ENCODE measurements at regions not wholly inside any gene's neighbourhood (a gene's known extent, or its start where the extent isn't known, plus 50 kb on each side); places are given as distances from the start of the nearest gene placed in this dataset.

- H3K27me3 ChIP-seq (ENCODE audit: control insufficient read depth, insufficient read depth, low read length, poor library complexity, severe bottlenecking): no peaks in the 10 kb centered on the region
- H3K9me3 ChIP-seq (ENCODE audit: control insufficient read depth, low read length): no peaks in the 10 kb centered on the region
- 95 to 97% methylated on average over 2 of the region's 2 CpGs for WGBS, 2 experiments
- H3K4me1 ChIP-seq (ENCODE audit: control insufficient read depth, insufficient read depth, low read length): no peaks in the 10 kb centered on the region
- no peak overlapping the region for H3K4me3 ChIP-seq (ENCODE audit: insufficient read depth, low read depth, low read length)
- H3K27ac ChIP-seq (ENCODE audit: insufficient read depth, low read depth, low read length, poor library complexity, severe bottlenecking): no peak overlapping the region
- H3K36me3 ChIP-seq (ENCODE audit: control insufficient read depth, insufficient read depth, low read length): no peaks in the 10 kb centered on the region
Observed at GRCh38 chr12:115864396-115864795, 413.1 kb downstream of the MED13L start.

- no peak overlapping the region for H3K27ac ChIP-seq (ENCODE audit: insufficient read depth, low read depth, low read length, poor library complexity, severe bottlenecking)
- 73 to 78% methylated on average over 3 of the region's 3 CpGs for WGBS, 2 experiments
Observed at GRCh38 chr12:115860619-115861018, 416.9 kb downstream of the MED13L start.

GRCh38 chr12:115859231-115859630 is 418.3 kb downstream of the MED13L start:
- no peaks in the 10 kb centered on the region for H3K36me3 ChIP-seq (ENCODE audit: control insufficient read depth, insufficient read depth, low read length)
- no peaks in the 10 kb centered on the region for H3K27me3 ChIP-seq (ENCODE audit: control insufficient read depth, insufficient read depth, low read length, poor library complexity, severe bottlenecking)
- no peaks in the 10 kb centered on the region for H3K9me3 ChIP-seq (ENCODE audit: control insufficient read depth, low read length)
- H3K27ac ChIP-seq (ENCODE audit: insufficient read depth, low read depth, low read length, poor library complexity, severe bottlenecking): no peak overlapping the region
- no peaks in the 10 kb centered on the region for H3K4me1 ChIP-seq (ENCODE audit: control insufficient read depth, insufficient read depth, low read length)
- WGBS, 2 experiments: 90 to 92% methylated on average over 6 of the region's 6 CpGs
- H3K4me3 ChIP-seq (ENCODE audit: insufficient read depth, low read depth, low read length): no peak overlapping the region

More at GRCh38 chr12:115860619-115861018, 416.9 kb downstream of the MED13L start:
- Histone ChIP-seq H3K27me3 (ENCODE audit: control insufficient read depth, insufficient read depth, low read length, poor library complexity, severe bottlenecking) (no peaks in the 10 kb centered on the region), H3K4me3 (ENCODE audit: insufficient read depth, low read depth, low read length) (no peak overlapping the region), H3K9me3 (ENCODE audit: control insufficient read depth, low read length) (no peaks in the 10 kb centered on the region), H3K36me3 (ENCODE audit: control insufficient read depth, insufficient read depth, low read length) (no peaks in the 10 kb centered on the region), H3K4me1 (ENCODE audit: control insufficient read depth, insufficient read depth, low read length) (no peaks in the 10 kb centered on the region)

GRCh38 chr12:115857923-115858322 is 419.6 kb downstream of the MED13L start:
- H3K27me3 ChIP-seq (ENCODE audit: control insufficient read depth, insufficient read depth, low read length, poor library complexity, severe bottlenecking): no peaks in the 10 kb centered on the region
- H3K27ac ChIP-seq (ENCODE audit: insufficient read depth, low read depth, low read length, poor library complexity, severe bottlenecking): no peak overlapping the region
- no peaks in the 10 kb centered on the region for H3K9me3 ChIP-seq (ENCODE audit: control insufficient read depth, low read length)
- no peaks in the 10 kb centered on the region for H3K36me3 ChIP-seq (ENCODE audit: control insufficient read depth, insufficient read depth, low read length)
- 87 to 95% methylated on average over 3 of the region's 3 CpGs for WGBS, 2 experiments
- H3K4me1 ChIP-seq (ENCODE audit: control insufficient read depth, insufficient read depth, low read length): no peaks in the 10 kb centered on the region
- H3K4me3 ChIP-seq (ENCODE audit: insufficient read depth, low read depth, low read length): no peak overlapping the region

DNA sequence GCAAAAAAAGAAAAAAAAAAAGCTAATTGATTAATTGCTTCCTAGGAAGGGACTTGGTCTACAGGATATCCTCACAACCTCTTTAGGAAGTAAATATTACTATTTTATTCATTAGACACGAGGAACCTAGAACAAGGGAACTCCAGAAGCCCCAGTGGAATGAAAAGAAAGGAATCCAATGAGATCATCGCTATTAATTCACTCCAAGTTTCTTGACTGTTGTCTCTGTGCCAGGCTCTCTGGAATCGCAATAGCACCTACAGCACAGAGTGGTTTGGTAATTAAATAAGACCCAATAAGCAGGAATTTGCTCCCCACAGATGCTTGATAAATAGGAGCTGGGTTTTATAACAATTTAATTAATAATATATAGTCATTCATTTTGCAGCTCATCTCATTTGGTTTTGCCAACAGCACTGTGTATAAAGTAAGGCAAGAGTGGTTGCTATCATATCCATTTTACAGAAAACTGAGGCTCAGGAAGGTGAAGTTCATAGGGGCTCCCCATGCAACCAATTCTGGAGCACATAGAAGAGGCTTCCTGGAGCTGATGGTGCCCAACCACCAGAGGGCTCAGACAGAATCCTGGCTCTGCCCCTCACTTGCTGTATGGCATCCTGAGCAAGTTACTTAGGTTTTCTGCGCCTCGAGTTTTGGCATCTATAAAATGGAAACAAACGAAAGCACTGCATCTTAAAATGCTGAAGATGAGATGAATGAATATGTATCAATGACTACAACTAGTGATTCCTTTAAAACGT is 420.2 kb downstream of the MED13L start:
- Histone ChIP-seq H3K36me3 (ENCODE audit: control insufficient read depth, insufficient read depth, low read length) (no peaks in the 10 kb centered on the region), H3K4me1 (ENCODE audit: control insufficient read depth, insufficient read depth, low read length) (no peaks in the 10 kb centered on the region), H3K27me3 (ENCODE audit: control insufficient read depth, insufficient read depth, low read length, poor library complexity, severe bottlenecking) (no peaks in the 10 kb centered on the region), H3K4me3 (ENCODE audit: insufficient read depth, low read depth, low read length) (no peak overlapping the region), H3K27ac (ENCODE audit: insufficient read depth, low read depth, low read length, poor library complexity, severe bottlenecking) (no peak overlapping the region), H3K9me3 (ENCODE audit: control insufficient read depth, low read length) (no peaks in the 10 kb centered on the region)
- 88 to 93% methylated on average over 7 of the region's 7 CpGs for WGBS, 2 experiments

DNA sequence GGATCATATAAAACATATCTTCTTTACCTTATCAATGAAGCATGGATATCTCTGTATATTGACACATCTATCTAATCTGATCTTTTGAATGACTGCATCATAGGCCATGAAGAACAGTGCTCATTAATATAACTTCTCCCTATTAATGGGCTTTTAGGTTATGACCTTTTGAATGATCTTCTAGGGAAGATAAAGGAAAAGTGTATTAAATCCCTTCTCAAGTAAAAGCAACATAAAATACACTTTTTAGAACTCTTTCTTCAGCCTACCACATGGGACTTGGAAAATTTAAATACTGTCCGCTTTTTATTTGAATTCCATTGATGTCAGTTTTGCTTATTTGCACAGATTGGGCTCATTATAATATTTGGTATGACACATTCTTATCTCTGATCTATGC is 425.4 kb downstream of the MED13L start:
- no peaks in the 10 kb centered on the region for H3K4me1 ChIP-seq (ENCODE audit: control insufficient read depth, insufficient read depth, low read length)
- H3K4me3 ChIP-seq (ENCODE audit: insufficient read depth, low read depth, low read length): no peak overlapping the region
- no peaks in the 10 kb centered on the region for H3K9me3 ChIP-seq (ENCODE audit: control insufficient read depth, low read length)
- 100% methylated on average over 1 of the region's 1 CpG for WGBS, 2 experiments
- H3K27ac ChIP-seq (ENCODE audit: insufficient read depth, low read depth, low read length, poor library complexity, severe bottlenecking): no peak overlapping the region
- no peaks in the 10 kb centered on the region for H3K27me3 ChIP-seq (ENCODE audit: control insufficient read depth, insufficient read depth, low read length, poor library complexity, severe bottlenecking)
- H3K36me3 ChIP-seq (ENCODE audit: control insufficient read depth, insufficient read depth, low read length): no peaks in the 10 kb centered on the region

DNA sequence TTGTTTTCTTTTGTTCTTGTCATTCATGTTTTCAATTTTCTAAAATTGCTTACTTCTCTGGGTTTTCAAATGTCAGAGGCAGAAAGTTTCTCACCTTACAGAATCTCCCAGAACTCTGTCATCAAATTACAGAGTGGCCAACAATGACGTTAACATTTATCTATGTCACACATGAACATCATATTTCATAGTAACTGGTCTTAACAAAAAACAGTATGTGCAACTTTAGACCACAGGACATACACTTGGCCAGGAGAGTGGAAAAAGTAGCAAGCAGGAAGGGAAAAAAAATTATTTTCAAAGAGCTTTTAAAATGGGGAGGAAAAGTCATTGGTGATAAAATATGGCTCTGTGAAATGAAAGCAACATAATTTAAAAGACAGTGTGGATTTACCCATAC is 426.5 kb downstream of the MED13L start:
- WGBS, 2 experiments: 100% methylated on average over 1 of the region's 1 CpG
- Histone ChIP-seq H3K27me3 (ENCODE audit: control insufficient read depth, insufficient read depth, low read length, poor library complexity, severe bottlenecking) (no peaks in the 10 kb centered on the region), H3K4me1 (ENCODE audit: control insufficient read depth, insufficient read depth, low read length) (no peaks in the 10 kb centered on the region), H3K9me3 (ENCODE audit: control insufficient read depth, low read length) (no peaks in the 10 kb centered on the region), H3K36me3 (ENCODE audit: control insufficient read depth, insufficient read depth, low read length) (no peaks in the 10 kb centered on the region), H3K27ac (ENCODE audit: insufficient read depth, low read depth, low read length, poor library complexity, severe bottlenecking) (no peak overlapping the region), H3K4me3 (ENCODE audit: insufficient read depth, low read depth, low read length) (no peak overlapping the region)

GRCh38 chr12:115849262-115849943 is 428.1 kb downstream of the MED13L start:
- Histone ChIP-seq H3K4me3 (ENCODE audit: insufficient read depth, low read depth, low read length) (no peak overlapping the region), H3K4me1 (ENCODE audit: control insufficient read depth, insufficient read depth, low read length) (no peaks in the 10 kb centered on the region), H3K27me3 (ENCODE audit: control insufficient read depth, insufficient read depth, low read length, poor library complexity, severe bottlenecking) (no peaks in the 10 kb centered on the region), H3K36me3 (ENCODE audit: control insufficient read depth, insufficient read depth, low read length) (no peaks in the 10 kb centered on the region), H3K27ac (ENCODE audit: insufficient read depth, low read depth, low read length, poor library complexity, severe bottlenecking) (no peak overlapping the region), H3K9me3 (ENCODE audit: control insufficient read depth, low read length) (no peaks in the 10 kb centered on the region)
- WGBS, 2 experiments: 95% methylated on average over 8 of the region's 8 CpGs

- no peak overlapping the region for H3K4me3 ChIP-seq (ENCODE audit: insufficient read depth, low read depth, low read length)
- no peaks in the 10 kb centered on the region for H3K27me3 ChIP-seq (ENCODE audit: control insufficient read depth, insufficient read depth, low read length, poor library complexity, severe bottlenecking)
Observed at GRCh38 chr12:115847398-115847797, 430.1 kb downstream of the MED13L start.

DNA sequence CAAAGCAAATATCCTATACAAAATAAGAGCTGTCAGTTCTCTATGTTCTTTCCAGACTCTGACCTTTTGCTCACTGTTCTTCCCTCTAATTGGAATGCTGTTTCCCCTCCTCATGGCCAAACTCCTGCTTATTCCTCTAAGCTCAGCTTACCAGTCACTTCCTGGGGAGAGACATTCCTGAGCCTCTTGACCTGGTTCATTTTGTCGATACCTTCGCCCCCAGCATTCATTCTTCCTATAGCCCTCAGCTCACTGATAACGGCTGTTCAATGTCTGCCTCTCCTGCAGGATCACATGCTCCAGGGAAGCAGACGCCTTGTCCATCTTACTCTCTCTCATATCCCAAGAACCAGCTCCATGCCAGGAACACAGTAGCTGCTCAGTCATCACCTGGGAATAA is 431.0 kb downstream of the MED13L start:
- H3K36me3 ChIP-seq (ENCODE audit: control insufficient read depth, insufficient read depth, low read length): no peaks in the 10 kb centered on the region
- H3K4me1 ChIP-seq (ENCODE audit: control insufficient read depth, insufficient read depth, low read length): no peaks in the 10 kb centered on the region
- no peaks in the 10 kb centered on the region for H3K27me3 ChIP-seq (ENCODE audit: control insufficient read depth, insufficient read depth, low read length, poor library complexity, severe bottlenecking)
- no peak overlapping the region for H3K4me3 ChIP-seq (ENCODE audit: insufficient read depth, low read depth, low read length)
- 66 to 70% methylated on average over 4 of the region's 4 CpGs for WGBS, 2 experiments
- H3K27ac ChIP-seq (ENCODE audit: insufficient read depth, low read depth, low read length, poor library complexity, severe bottlenecking): no peak overlapping the region
- no peaks in the 10 kb centered on the region for H3K9me3 ChIP-seq (ENCODE audit: control insufficient read depth, low read length)

More at GRCh38 chr12:115847398-115847797, 430.1 kb downstream of the MED13L start:
- Histone ChIP-seq H3K9me3 (ENCODE audit: control insufficient read depth, low read length) (no peaks in the 10 kb centered on the region), H3K27ac (ENCODE audit: insufficient read depth, low read depth, low read length, poor library complexity, severe bottlenecking) (no peak overlapping the region), H3K36me3 (ENCODE audit: control insufficient read depth, insufficient read depth, low read length) (no peaks in the 10 kb centered on the region), H3K4me1 (ENCODE audit: control insufficient read depth, insufficient read depth, low read length) (no peaks in the 10 kb centered on the region)
